K562 (cell line): ENCODE measurements at regions not wholly inside any gene's neighbourhood (a gene's known extent, or its start where the extent isn't known, plus 50 kb on each side); places are given as distances from the start of the nearest gene placed in this dataset.

Experiments
- ATAC-seq: fragments of 200-7000 bp; cut with Tn5 transposase; 3 replicates; pipeline ENCODE4 v1.9.1; 2020; ENCODE audit warnings: moderate library complexity
- BruUV-seq: library from RNA; stranded (reverse); fragments of 400-500 nt; replicated peaks from 2 replicates; lab custom pipeline; 2021; lab: Mats Ljungman, UMichigan
- CTCF ChIA-PET: fragments of 300-600 bp; formaldehyde crosslinking; extraction: SDS; loops from one replicate; lab custom pipeline; 2021; ENCODE audit warnings: low intra/inter-chr PET ratio; lab: Yijun Ruan, JAX
- POLR2A ChIA-PET: fragments of 300-600, 350-650 bp; sonication (Branson Sonifier 250); formaldehyde crosslinking; extraction: SDS; loops from one replicate; lab custom pipeline; 2021; ENCODE audit warnings: antibody characterized with exemption, inconsistent platforms; lab: Yijun Ruan, JAX
- DNase-seq, 4 experiments: peaks; one replicate each; pipeline versions ENCODE4 v3.0.0 to v3.0.0-alpha.2; 2011 to 2018; ENCODE audit warnings: low spot score in 3 of 4, mixed read lengths in 3 of 4; ENCODE audit errors: extremely low read depth in 1 of 4
- FAIRE-seq: peaks from 2 replicates; lab custom pipeline; 2011; peaks lifted over from hg19 to GRCh38; lab: Jason Lieb, UNC
- H2AFZ ChIP-seq: 2 replicates; pipeline ENCODE4 v1.6.0; 2011; ENCODE audit warnings: low read depth, low read length, control low read depth, inconsistent platforms
- H3K27ac ChIP-seq: fragments of 200-600 bp; 3 replicates; pipeline ENCODE4 v1.8.0; 2011; ENCODE audit warnings: low read depth, mild to moderate bottlenecking, control low read depth, inconsistent platforms, low read length, moderate library complexity, mixed read lengths; ENCODE audit errors: extremely low read depth
- H3K27me3 ChIP-seq, 2 experiments: fragments of 300-600 bp in 1 of 2; 2 replicates in 1 of 2; 3 replicates in 1 of 2; pipeline versions ENCODE4 v1.6.0 to v1.8.0; 2011; ENCODE audit warnings: inconsistent platforms in 2 of 2, low read length in 2 of 2, mild to moderate bottlenecking in 1 of 2, mixed read lengths in 1 of 2, moderate library complexity in 1 of 2; ENCODE audit not compliant: control insufficient read depth in 2 of 2, insufficient read depth in 2 of 2
- H3K36me3 ChIP-seq: fragments of 300-600 bp; 3 replicates; pipeline ENCODE4 v1.8.0; 2011; ENCODE audit warnings: mild to moderate bottlenecking, low read length, inconsistent platforms; ENCODE audit not compliant: control insufficient read depth, insufficient read depth
- H3K4me1 ChIP-seq, 2 experiments: fragments of 200-600 bp in 1 of 2; replicated peaks in 1 of 2; 2 replicates in 1 of 2; 3 replicates in 1 of 2; pipeline versions ENCODE4 v1.5.1 to v1.8.0; 2011; ENCODE audit warnings: inconsistent platforms in 2 of 2, low read length in 2 of 2, mild to moderate bottlenecking in 1 of 2, mixed read lengths in 1 of 2, moderate library complexity in 1 of 2; ENCODE audit not compliant: control insufficient read depth in 2 of 2, insufficient read depth in 2 of 2
- H3K4me2 ChIP-seq: 2 replicates; pipeline ENCODE4 v1.6.1; 2011; ENCODE audit warnings: low read length, control low read depth, inconsistent platforms, mixed read lengths; ENCODE audit not compliant: insufficient read depth
- H3K4me3 ChIP-seq: fragments of 200-600 bp; sonication (generic), shearing (Covaris generic); 2 replicates; pipeline ENCODE4 v1.5.1; 2016; ENCODE audit warnings: control low read depth, inconsistent platforms
- H3K79me2 ChIP-seq: fragments of 200-600 bp; 3 replicates; pipeline ENCODE4 v1.8.0; 2011; ENCODE audit warnings: low read length, inconsistent platforms; ENCODE audit not compliant: control insufficient read depth, insufficient read depth
- H3K9ac ChIP-seq, 2 experiments: 2 replicates each; pipeline versions ENCODE4 v1.6.0 to v1.6.1; 2011; ENCODE audit warnings: low read depth in 2 of 2, low read length in 2 of 2, control low read depth in 1 of 2, inconsistent platforms in 1 of 2, mild to moderate bottlenecking in 1 of 2, mixed read lengths in 1 of 2; ENCODE audit not compliant: insufficient read depth in 1 of 2
- H3K9me1 ChIP-seq: one replicate; pipeline ENCODE4 v1.6.0; 2011; ENCODE audit warnings: inconsistent platforms, mild to moderate bottlenecking, low read length, moderate library complexity; ENCODE audit not compliant: control insufficient read depth, insufficient read depth
- H3K9me3 ChIP-seq: replicated peaks from 2 replicates; pipeline ENCODE4 v1.5.1; 2011; ENCODE audit warnings: low read depth, low read length, inconsistent platforms; ENCODE audit not compliant: control insufficient read depth, insufficient read depth
- H4K20me1 ChIP-seq: replicated peaks from 2 replicates; pipeline ENCODE4 v1.6.1; 2011; ENCODE audit warnings: low read length, inconsistent platforms, mixed read lengths; ENCODE audit not compliant: control insufficient read depth, insufficient read depth
- ATF7 ChIP-seq: fragments of 450-650 bp; IDR thresholded peaks from 2 replicates; pipeline ENCODE4 v1.7.1; 2014; ENCODE audit warnings: mild to moderate bottlenecking, moderate library complexity
- CBFA2T3 ChIP-seq: fragments of 450-650 bp; IDR thresholded peaks from 2 replicates; pipeline ENCODE4 v1.6.1; 2017
- EP400 ChIP-seq: fragments of 450-650 bp; IDR thresholded peaks from 2 replicates; pipeline ENCODE4 v1.6.1; 2017; ENCODE audit warnings: antibody characterized with exemption, mild to moderate bottlenecking, moderate library complexity
- MEIS2 ChIP-seq: fragments of 450-650 bp; IDR thresholded peaks from 2 replicates; pipeline ENCODE4 v1.6.1; 2014; ENCODE audit warnings: mild to moderate bottlenecking; ENCODE audit not compliant: partially characterized antibody
- NFE2L1 ChIP-seq: fragments of 450-650 bp; IDR thresholded peaks from 2 replicates; pipeline ENCODE4 v1.6.1; 2016; ENCODE audit warnings: missing genetic modification characterization, low read depth, mild to moderate bottlenecking, missing compliant biosample characterization, moderate library complexity, borderline replicate concordance
- PBX2 ChIP-seq, 2 experiments: IDR thresholded peaks in 1 of 2; conservative IDR thresholded peaks in 1 of 2; 2 replicates each; pipeline ENCODE4 v1.6.1; 2016; ENCODE audit warnings: low read depth in 2 of 2, mild to moderate bottlenecking in 1 of 2, missing compliant biosample characterization in 1 of 2, missing genetic modification characterization in 1 of 2, moderate library complexity in 1 of 2
- ZNF592 ChIP-seq: fragments of 450-650 bp; IDR thresholded peaks from 2 replicates; pipeline ENCODE4 v1.6.1; 2017; ENCODE audit warnings: antibody characterized with exemption, mild to moderate bottlenecking
- WGBS: fragments of 100-300 bp; shearing (Covaris generic); methylation state at CpG from one replicate; pipeline ENCODE4 v1.1.6; 2016; ENCODE audit warnings: low coverage, mixed read lengths; ENCODE audit not compliant: insufficient coverage; ENCODE audit errors: missing lambda C conversion rate; 5-methylcytosine and 5-hydroxymethylcytosine counted together
- in situ Hi-C: fragments of 300-500 bp; cut with MboI; formaldehyde crosslinking; loops from 4 replicates; pipeline ENCODE4 v1.15.0; 2018; ENCODE audit warnings: inconsistent platforms, mixed read lengths
- intact Hi-C: fragments of 100-400 bp; cut with micrococcal nuclease; formaldehyde crosslinking; loops from 2 replicates; pipeline ENCODE4 v1.14.2; 2022
- TF ChIP-seq, protein P1 (sequence below), 2 experiments: IDR thresholded peaks; 2 replicates each; pipeline ENCODE4 v1.6.1; 2011; ENCODE audit warnings: borderline replicate concordance in 1 of 2, control low read depth in 1 of 2, low read depth in 1 of 2, low read length in 1 of 2, mild to moderate bottlenecking in 1 of 2, mixed read lengths in 1 of 2, moderate library complexity in 1 of 2; ENCODE audit not compliant: insufficient read depth in 1 of 2, insufficient read length in 1 of 2, poor library complexity in 1 of 2, severe bottlenecking in 1 of 2; ENCODE audit errors: extremely low read depth in 1 of 2

GRCh38 chr13:71290963-71291841 lies 575.8 kb downstream of the DACH1 start:
- ATAC-seq = no peak
- Histone ChIP-seq H3K27ac (no peak overlapping the region), H3K4me2 (peak overlapping the region; percentile 25; the same call in 1 of the 2 replicates), H4K20me1 (no peaks in the 10 kb centered on the region), H3K79me2 (no peaks in the 10 kb centered on the region), H3K36me3 (no peaks in the 10 kb centered on the region), H3K27me3 (no peaks in the 10 kb centered on the region), H3K4me1 (no peaks in the 10 kb centered on the region), H3K9me1 (no peaks in the 10 kb centered on the region), H3K9me3 (no peaks in the 10 kb centered on the region), H3K4me3 (peak overlapping the region; percentile 21), H3K9ac (no peak overlapping the region), H2AFZ (no peak overlapping the region)
- 0% methylated on average over 6 of the region's 10 CpGs for WGBS
- no peak for FAIRE-seq
- BruUV-seq = no TSS peak
- POLR2A ChIA-PET = no interaction called here
- DNase-seq = peak in 1 of 4 experiments; percentile 2
- CTCF ChIA-PET = no interaction called here
- in situ Hi-C loops = no loop called here
- intact Hi-C loops = no loop called here
- TF ChIP-seq, protein P1, sequence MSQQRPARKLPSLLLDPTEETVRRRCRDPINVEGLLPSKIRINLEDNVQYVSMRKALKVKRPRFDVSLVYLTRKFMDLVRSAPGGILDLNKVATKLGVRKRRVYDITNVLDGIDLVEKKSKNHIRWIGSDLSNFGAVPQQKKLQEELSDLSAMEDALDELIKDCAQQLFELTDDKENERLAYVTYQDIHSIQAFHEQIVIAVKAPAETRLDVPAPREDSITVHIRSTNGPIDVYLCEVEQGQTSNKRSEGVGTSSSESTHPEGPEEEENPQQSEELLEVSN (IDR thresholded peaks at IDR 0.05; ENCODE audit: borderline replicate concordance in 1 of 2, extremely low read depth in 1 of 2, insufficient read depth in 1 of 2, insufficient read length in 1 of 2, low read depth in 1 of 2, low read length in 1 of 2, poor library complexity in 1 of 2, severe bottlenecking in 1 of 2) = no peak
- TF ChIP-seq ATF7 = no peak
- no peak for TF ChIP-seq EP400
- TF ChIP-seq MEIS2 = peak; percentile 20
- no peak for TF ChIP-seq ZNF592
- no peak for TF ChIP-seq NFE2L1 (tag)
- no peak for TF ChIP-seq CBFA2T3
- no peak for TF ChIP-seq PBX2 (CRISPR knock-in tag; IDR thresholded peaks at IDR 0.05; ENCODE audit: low read depth)
- peak; percentile 44; the same call in 1 of the 2 replicates for TF ChIP-seq PBX2 (tag; conservative IDR thresholded peaks at IDR 0.05; ENCODE audit: low read depth)
